ENCODE measurements at regions not wholly inside any gene's neighbourhood (a gene's known extent, or its start where the extent isn't known, plus 50 kb on each side); places are given as distances from the start of the nearest gene placed in this dataset.

GRCh38 chr6:140062043-140063020 is 687.9 kb upstream of the CITED2 start:
- peak; percentile 89 for DNase-seq (ENCODE audit: low read depth)

DNA sequence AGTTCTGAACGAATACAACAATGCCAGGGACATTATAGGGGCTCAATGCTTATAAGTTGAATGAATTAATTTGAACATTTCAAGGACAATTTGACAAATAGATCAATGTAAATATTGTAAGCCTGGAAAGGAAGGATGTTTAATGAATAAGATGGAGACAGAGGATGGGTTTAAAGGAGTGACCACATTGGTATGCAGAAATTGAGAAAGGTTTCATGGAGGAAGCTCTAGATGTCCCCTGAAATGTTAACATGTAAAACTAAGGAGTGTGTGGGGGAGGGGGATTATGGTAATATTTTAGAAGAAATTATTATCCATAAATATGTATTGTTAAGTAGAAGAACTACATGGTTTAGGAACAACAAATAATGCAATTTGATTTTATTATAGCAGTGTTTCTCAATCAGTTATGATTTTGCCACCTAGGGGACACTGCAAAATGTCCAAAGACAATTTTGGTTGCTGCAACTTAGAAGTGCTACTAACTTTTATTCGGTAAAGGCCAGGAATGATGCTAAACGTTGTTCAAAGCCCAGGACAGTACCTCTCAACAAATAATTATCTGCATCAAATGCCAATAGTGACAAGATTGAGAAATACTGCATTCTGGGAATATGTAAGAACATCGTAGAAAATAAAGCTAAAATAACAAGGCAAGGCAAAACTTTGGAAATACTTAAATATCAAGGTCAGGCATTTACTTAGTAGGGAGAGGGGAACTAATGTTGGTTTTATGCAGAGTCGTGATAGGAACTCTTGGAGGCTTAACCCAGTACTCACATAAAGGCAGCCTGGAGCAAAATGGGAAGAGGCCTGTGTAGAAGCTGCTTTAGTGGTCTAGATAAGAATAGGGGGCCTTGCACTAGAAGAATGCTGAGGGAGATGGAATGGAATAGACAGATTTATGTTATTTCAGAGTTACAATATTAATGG is 686.9 kb upstream of the CITED2 start:
- no peak for DNase-seq (ENCODE audit: low read depth)

GRCh38 chr6:140059947-140060346 is 685.5 kb upstream of the CITED2 start:
- DNase-seq (ENCODE audit: low read depth): no peak

GRCh38 chr6:140058863-140059262 is 684.4 kb upstream of the CITED2 start:
- DNase-seq (ENCODE audit: low read depth): no peak

- DNase-seq (ENCODE audit: low read depth): no peak
Observed at GRCh38 chr6:140052736-140053729, 678.6 kb upstream of the CITED2 start.

DNA sequence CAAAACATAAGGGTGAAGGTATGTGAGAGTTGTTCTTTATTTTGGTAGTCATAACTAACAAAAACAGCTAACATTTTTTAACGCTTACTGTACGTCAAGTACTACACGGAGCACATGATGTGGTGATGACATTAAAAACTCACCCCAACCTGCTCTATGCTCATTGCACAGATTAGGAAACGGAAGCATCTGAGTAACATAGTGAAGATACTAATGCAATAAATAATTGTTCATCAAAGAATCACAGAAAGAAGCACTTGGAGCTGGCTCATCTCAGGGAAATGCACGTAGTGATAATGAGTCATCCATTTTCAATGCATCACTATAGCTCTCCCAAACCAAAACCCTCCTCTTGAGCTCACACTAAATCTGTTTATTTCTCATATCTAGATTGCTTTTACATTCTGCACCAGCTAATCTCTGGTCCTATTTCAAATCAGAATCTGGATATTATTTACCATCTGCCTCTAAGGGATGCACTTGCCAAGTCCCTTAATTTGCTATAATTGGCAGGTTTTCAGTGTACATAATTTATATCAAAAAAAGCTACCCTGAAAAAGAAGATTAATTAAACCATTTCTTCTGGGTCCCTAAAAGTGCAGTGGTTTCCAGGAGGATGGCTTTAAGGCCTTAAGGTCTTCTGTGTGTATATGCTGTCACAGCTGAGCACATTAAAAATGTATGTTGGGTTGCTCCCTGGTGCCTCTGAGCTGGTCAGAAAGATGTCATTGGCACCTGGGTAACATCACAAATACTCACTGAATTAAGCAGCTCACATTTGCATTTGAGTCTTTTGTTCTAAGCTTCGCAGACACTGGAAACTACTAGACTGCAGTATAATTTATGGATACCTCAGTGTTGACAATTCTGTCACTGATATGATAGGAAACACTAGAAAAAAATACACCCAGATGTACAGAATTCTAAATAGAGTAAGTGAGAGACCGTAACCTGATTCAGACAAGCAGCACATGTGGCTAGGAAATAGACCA is 677.4 kb upstream of the CITED2 start:
- DNase-seq (ENCODE audit: low read depth): peak; percentile 92

DNA sequence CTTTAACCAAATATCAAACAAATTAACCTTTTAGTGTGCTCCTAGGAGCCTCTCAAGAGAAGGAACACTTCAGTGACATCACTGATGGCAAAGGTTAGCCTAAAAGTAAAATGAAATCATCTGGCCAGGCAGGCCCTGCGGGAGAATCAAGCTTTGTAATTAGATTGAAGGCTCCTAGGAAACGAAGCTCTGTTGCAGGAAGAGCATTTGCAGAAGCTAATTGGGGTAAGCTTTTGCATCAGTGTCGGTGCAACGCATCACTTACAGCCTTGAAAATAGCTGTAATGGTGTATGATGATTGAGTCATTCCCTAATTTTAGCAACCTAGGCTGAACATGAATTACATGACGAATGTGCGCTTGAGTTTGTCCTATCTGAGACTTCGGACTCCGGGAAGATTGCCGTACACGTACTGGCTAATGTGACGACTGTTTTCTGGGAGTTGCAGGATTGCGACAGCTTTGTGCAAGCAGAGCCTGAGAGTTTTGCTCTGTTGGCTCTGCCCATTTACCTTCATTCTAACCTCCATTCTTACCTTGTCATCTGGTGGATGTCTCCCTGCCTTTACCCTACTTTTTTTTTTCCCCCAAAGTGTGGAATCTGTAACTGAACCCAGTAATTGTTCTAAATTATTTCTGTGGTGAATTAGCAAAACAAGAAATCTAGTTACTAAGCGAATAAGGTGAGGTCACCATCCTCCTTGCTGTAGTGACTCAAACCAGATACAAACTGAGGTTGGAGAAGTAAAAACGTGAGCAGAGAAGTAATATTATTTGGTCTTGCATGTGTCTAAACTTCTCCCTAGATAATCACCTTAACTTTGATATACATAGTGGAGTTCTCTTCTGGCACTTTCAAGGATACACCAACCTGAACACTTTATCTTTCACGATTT is 675.9 kb upstream of the CITED2 start:
- no peak for DNase-seq (ENCODE audit: low read depth)

GRCh38 chr6:140049251-140049650 is 674.8 kb upstream of the CITED2 start:
- DNase-seq (ENCODE audit: low read depth): no peak

- no peak for DNase-seq (ENCODE audit: low read depth)
Observed at GRCh38 chr6:140048202-140048790, 673.8 kb upstream of the CITED2 start.

DNA sequence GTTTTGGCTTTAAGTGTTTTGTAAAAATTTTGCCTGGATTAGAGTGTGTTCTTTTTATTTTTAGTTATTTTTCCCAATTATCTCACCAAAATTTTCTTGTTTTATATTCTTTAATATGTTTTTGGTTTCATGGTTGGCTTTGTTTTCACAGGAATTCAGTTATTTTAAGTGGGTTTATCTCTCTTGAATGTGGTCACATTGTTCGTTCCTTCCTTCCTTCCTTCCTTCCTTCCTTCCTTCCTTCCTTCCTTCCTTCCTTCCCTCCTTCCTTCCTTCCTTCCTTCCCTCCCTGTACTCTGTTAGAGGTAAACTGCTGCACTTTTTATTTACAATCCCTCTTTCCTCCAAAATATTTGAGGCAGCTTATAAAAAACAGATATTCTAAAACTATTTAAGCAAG is 672.9 kb upstream of the CITED2 start:
- no peak for DNase-seq (ENCODE audit: low read depth)

DNA sequence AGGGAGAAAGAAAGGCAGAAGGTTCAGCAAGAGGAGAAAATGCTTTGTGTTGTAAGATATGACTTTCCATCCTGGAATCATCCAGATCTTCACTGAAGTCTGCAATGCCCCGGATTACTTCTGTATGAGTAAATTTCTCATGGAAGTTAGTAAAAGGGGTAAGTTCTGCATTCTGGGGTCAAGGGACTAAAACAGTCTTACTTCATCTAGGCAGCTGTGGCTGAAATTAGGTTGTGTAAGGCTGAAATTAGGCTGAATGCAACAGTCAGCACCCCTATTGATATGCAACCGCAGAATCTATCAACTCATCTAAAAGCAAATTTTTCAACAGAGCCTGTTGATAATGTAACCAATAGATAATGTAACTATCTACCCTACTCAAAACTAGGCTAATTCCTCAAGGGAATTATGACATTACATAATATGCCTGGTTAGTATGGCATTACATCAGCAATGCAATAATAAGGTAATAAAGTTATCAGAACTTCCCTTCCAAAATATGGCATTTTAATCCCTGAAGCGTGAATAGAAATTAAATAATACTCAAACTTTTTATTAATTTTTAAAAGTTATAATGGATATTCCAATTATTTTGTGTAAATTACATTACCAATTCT is 671.7 kb upstream of the CITED2 start:
- no peak for DNase-seq (ENCODE audit: low read depth)

GRCh38 chr6:140045116-140045515 is 670.7 kb upstream of the CITED2 start:
- DNase-seq (ENCODE audit: low read depth): no peak

DNA sequence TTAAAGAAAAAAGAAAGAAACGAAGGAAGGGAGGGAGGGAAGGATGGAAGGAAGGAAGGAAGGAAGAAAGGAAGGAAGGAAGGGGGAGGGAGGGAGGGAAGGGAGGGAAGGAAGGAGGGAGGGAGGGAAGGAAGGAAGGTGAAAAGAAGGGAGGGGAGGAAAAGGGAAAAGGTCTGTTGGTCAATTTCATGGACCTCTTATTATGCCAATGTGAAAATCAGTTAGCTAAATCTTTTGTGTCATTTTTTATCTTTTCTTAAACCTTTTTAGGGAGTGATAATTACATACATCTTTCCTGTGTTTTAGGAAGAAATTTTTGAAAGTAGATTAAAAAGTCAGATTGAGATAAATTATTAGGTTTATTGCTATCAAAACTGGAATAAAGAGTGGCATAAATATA is 670.2 kb upstream of the CITED2 start:
- no peak for DNase-seq (ENCODE audit: low read depth)

- DNase-seq (ENCODE audit: low read depth): no peak
Observed at GRCh38 chr6:140043762-140044378, 669.4 kb upstream of the CITED2 start.

GRCh38 chr6:140043357-140043756 is 668.9 kb upstream of the CITED2 start:
- DNase-seq (ENCODE audit: low read depth): peak; percentile 84

DNA sequence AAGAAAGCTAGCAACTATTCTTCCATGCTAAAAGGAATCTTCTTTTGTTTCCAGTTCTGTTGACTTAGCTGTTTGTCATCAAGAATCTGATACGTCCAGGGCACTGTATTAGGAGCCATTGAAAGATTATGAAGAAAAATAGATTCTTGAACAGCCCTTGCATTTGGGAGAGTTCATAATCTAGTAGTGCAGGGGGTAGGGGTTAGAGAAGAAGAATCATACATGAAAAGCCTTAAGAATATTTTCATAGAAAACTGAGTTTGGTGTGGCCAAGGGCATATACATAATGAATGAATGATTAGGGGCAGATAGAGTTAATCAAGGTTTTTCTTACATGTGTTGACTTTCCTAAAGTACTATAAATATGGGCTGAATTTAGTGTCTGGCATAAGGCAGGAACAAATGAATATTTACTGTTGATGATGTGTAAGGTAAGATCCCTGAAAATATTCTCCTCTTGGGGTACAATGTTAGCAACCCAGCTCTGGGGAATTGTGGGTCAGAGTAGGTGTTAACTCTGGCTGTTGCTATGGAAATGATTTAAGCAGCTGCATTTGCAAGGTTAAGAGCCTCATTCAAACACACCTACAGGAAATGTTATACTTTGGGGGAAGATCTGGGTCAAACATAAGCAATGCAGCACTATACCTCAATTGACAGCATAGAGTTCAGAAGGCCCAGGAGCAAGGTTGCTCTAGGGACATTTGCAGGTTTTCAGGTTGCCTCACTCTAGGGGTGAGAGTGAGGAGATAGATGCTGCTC is 667.3 kb upstream of the CITED2 start:
- no peak for DNase-seq (ENCODE audit: low read depth)

DNA sequence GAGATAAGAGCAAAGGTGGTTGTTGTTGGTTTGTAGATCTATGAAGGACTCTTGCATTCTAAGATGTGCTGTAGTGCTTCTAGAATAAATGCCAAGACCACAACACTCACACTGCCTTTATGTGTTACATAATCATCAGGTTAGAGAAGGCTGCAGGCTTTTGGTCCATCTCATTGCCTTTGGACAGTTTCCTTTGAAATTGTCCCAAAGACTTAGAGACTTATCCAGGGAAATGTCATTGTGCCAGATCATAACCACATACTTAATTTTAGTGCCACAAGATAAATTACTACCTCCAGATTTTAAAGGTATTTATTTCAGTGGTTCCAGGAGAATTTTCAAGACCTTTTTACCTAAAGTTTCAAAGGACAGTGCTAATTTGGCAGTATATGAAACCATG is 666.6 kb upstream of the CITED2 start:
- DNase-seq (ENCODE audit: low read depth): no peak

All from GM04504 (cell line).